ENCODE measurements at regions not wholly inside any gene's neighbourhood (a gene's known extent, or its start where the extent isn't known, plus 50 kb on each side); places are given as distances from the start of the nearest gene placed in this dataset. TPM values are rescaled to one million over a fixed set of nuclear protein-coding genes. Genes with fewer than 3 reads are reported as not detected.

GRCh38 chr6:165716886-165717285 lies 53.8 kb upstream of the PDE10A start:
- Histone ChIP-seq H3K36me3 (ENCODE audit: insufficient read depth, low read length) (no peaks in the 10 kb centered on the region), H2AFZ (ENCODE audit: low read length) (no peak overlapping the region), H3K79me2 (ENCODE audit: insufficient read depth, low read length) (no peaks in the 10 kb centered on the region), H3K4me3 (ENCODE audit: insufficient read depth, low read length) (no peak overlapping the region), H3K27me3 (ENCODE audit: insufficient read depth, low read length) (peaks cover 7% of the 10 kb centered on the region), H4K20me1 (ENCODE audit: insufficient read depth, low read length) (no peaks in the 10 kb centered on the region), H3K4me2 (ENCODE audit: insufficient read depth, low read length) (no peak overlapping the region), H3K27ac (ENCODE audit: low read depth, low read length) (no peak overlapping the region), H3K9me3 (ENCODE audit: low read depth, low read length) (no peaks in the 10 kb centered on the region), H3K4me1 (ENCODE audit: insufficient read depth, low read length) (peaks cover 5% of the 10 kb centered on the region)
- DNase-seq (ENCODE audit: insufficient read length, low spot score, missing footprints) = no peak
- TF ChIP-seq CTCF (IDR thresholded peaks at IDR 0.05; ENCODE audit: extremely low read depth, low read depth, low read length) = no peak

- no peaks in the 10 kb centered on the region for H3K79me2 ChIP-seq (ENCODE audit: insufficient read depth, low read length)
- no peak for TF ChIP-seq CTCF (IDR thresholded peaks at IDR 0.05; ENCODE audit: extremely low read depth, low read depth, low read length)
- no peak for DNase-seq (ENCODE audit: insufficient read length, low spot score, missing footprints)
- no peak overlapping the region for H3K4me2 ChIP-seq (ENCODE audit: insufficient read depth, low read length)
- no peak overlapping the region for H2AFZ ChIP-seq (ENCODE audit: low read length)
- H3K27me3 ChIP-seq (ENCODE audit: insufficient read depth, low read length) = peaks cover 7% of the 10 kb centered on the region
- no peaks in the 10 kb centered on the region for H4K20me1 ChIP-seq (ENCODE audit: insufficient read depth, low read length)
- no peak overlapping the region for H3K4me3 ChIP-seq (ENCODE audit: insufficient read depth, low read length)
- H3K27ac ChIP-seq (ENCODE audit: low read depth, low read length) = no peak overlapping the region
- no peaks in the 10 kb centered on the region for H3K36me3 ChIP-seq (ENCODE audit: insufficient read depth, low read length)
- H3K9me3 ChIP-seq (ENCODE audit: low read depth, low read length) = no peaks in the 10 kb centered on the region
- H3K4me1 ChIP-seq (ENCODE audit: insufficient read depth, low read length) = peaks cover 5% of the 10 kb centered on the region
Observed at GRCh38 chr6:165715428-165715827, 52.4 kb upstream of the PDE10A start.

GRCh38 chr6:165714907-165715306 lies 51.9 kb upstream of the PDE10A start:
- Histone ChIP-seq H3K4me3 (ENCODE audit: insufficient read depth, low read length) (no peak overlapping the region), H3K4me2 (ENCODE audit: insufficient read depth, low read length) (no peak overlapping the region), H2AFZ (ENCODE audit: low read length) (no peak overlapping the region), H3K79me2 (ENCODE audit: insufficient read depth, low read length) (no peaks in the 10 kb centered on the region), H3K27ac (ENCODE audit: low read depth, low read length) (no peak overlapping the region), H3K4me1 (ENCODE audit: insufficient read depth, low read length) (peaks cover 5% of the 10 kb centered on the region), H3K27me3 (ENCODE audit: insufficient read depth, low read length) (peaks cover 7% of the 10 kb centered on the region), H3K9me3 (ENCODE audit: low read depth, low read length) (no peaks in the 10 kb centered on the region), H4K20me1 (ENCODE audit: insufficient read depth, low read length) (no peaks in the 10 kb centered on the region), H3K36me3 (ENCODE audit: insufficient read depth, low read length) (no peaks in the 10 kb centered on the region)
- no peak for TF ChIP-seq CTCF (IDR thresholded peaks at IDR 0.05; ENCODE audit: extremely low read depth, low read depth, low read length)
- DNase-seq (ENCODE audit: insufficient read length, low spot score, missing footprints) = no peak

GRCh38 chr6:165713845-165714466 lies 50.9 kb upstream of the PDE10A start:
- no peak for DNase-seq (ENCODE audit: insufficient read length, low spot score, missing footprints)

More at GRCh38 chr6:165713845-165714466, 50.9 kb upstream of the PDE10A start:
- no peak overlapping the region for H3K27ac ChIP-seq (ENCODE audit: low read depth, low read length)
- H4K20me1 ChIP-seq (ENCODE audit: insufficient read depth, low read length) = no peaks in the 10 kb centered on the region
- H3K36me3 ChIP-seq (ENCODE audit: insufficient read depth, low read length) = no peaks in the 10 kb centered on the region
- H3K9me3 ChIP-seq (ENCODE audit: low read depth, low read length) = no peaks in the 10 kb centered on the region
- H3K4me3 ChIP-seq (ENCODE audit: insufficient read depth, low read length) = no peak overlapping the region
- H3K4me1 ChIP-seq (ENCODE audit: insufficient read depth, low read length) = peaks cover 5% of the 10 kb centered on the region
- H3K4me2 ChIP-seq (ENCODE audit: insufficient read depth, low read length) = no peak overlapping the region
- H3K79me2 ChIP-seq (ENCODE audit: insufficient read depth, low read length) = no peaks in the 10 kb centered on the region
- TF ChIP-seq CTCF (IDR thresholded peaks at IDR 0.05; ENCODE audit: extremely low read depth, low read depth, low read length) = no peak
- no peak overlapping the region for H2AFZ ChIP-seq (ENCODE audit: low read length)
- H3K27me3 ChIP-seq (ENCODE audit: insufficient read depth, low read length) = peaks cover 7% of the 10 kb centered on the region

Small RNA genes in the stretch of these regions (small RNA-seq; reads per million reads assigned to genes)
- not detected for gene RNU6-730P

Measured in osteoblast (primary cell).